HCT116 (cell line): ENCODE measurements at regions not wholly inside any gene's neighbourhood (a gene's known extent, or its start where the extent isn't known, plus 50 kb on each side); places are given as distances from the start of the nearest gene placed in this dataset.

Experiments used
- EGR1 ChIP-seq: IDR thresholded peaks from 2 replicates; pipeline ENCODE4 v1.6.1; 2012; ENCODE audit warnings: low read depth
- EZH2 ChIP-seq: fragments of 200-600 bp; sonication (generic); IDR thresholded peaks from 2 replicates; pipeline ENCODE4 v1.6.1; 2017; ENCODE audit warnings: antibody characterized with exemption, mixed run types
- RAD21 ChIP-seq: IDR thresholded peaks from 2 replicates; pipeline ENCODE4 v1.6.1; 2012; ENCODE audit warnings: low read depth, mild to moderate bottlenecking
- SP1 ChIP-seq: IDR thresholded peaks from 2 replicates; pipeline ENCODE4 v1.6.1; 2012; ENCODE audit warnings: low read depth
- TF ChIP-seq, protein P1 (sequence below), 3 experiments: fragments of 200-600 bp in 1 of 3; sonication (generic) in 1 of 3; IDR thresholded peaks in 2 of 3; conservative IDR thresholded peaks in 1 of 3; 2 replicates each; pipeline ENCODE4 v1.5.1; 2012 to 2017; ENCODE audit warnings: low read depth in 2 of 3, low read length in 2 of 3, antibody characterized with exemption in 1 of 3, borderline replicate concordance in 1 of 3, control low read depth in 1 of 3, mild to moderate bottlenecking in 1 of 3, mixed read lengths in 1 of 3, mixed run types in 1 of 3, moderate library complexity in 1 of 3; ENCODE audit not compliant: insufficient read depth in 1 of 3

DNA sequence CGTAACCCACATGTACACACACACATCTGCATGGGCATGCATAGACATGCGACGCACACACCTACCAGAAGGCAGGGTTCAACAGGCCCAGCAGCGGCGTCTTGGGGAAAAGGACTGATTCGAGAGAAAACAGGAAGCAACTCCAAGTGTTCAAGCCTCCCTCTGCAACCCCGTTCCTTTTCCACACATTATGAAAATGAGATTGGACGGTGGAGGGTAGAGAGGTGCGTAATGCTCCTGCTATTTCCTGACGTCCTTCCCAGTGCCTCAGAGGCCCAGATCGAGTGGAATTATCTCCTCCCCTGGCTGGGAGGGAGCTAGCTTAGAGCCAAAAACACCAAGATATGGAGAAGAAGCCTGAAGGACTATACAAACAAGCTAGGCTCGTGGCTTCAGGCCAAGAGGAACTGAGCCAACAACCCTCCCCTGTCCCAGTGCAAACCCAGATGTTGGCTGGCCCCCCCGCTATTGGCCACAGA lies 289.2 kb downstream of the MN1 start:
- TF ChIP-seq EGR1 (no peak), EZH2 (no peak), RAD21 (no peak), SP1 (no peak)
- TF ChIP-seq, protein P1, sequence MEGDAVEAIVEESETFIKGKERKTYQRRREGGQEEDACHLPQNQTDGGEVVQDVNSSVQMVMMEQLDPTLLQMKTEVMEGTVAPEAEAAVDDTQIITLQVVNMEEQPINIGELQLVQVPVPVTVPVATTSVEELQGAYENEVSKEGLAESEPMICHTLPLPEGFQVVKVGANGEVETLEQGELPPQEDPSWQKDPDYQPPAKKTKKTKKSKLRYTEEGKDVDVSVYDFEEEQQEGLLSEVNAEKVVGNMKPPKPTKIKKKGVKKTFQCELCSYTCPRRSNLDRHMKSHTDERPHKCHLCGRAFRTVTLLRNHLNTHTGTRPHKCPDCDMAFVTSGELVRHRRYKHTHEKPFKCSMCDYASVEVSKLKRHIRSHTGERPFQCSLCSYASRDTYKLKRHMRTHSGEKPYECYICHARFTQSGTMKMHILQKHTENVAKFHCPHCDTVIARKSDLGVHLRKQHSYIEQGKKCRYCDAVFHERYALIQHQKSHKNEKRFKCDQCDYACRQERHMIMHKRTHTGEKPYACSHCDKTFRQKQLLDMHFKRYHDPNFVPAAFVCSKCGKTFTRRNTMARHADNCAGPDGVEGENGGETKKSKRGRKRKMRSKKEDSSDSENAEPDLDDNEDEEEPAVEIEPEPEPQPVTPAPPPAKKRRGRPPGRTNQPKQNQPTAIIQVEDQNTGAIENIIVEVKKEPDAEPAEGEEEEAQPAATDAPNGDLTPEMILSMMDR (IDR thresholded peaks at IDR 0.05 in 2 of 3, conservative IDR thresholded peaks at IDR 0.05 in 1 of 3; ENCODE audit: borderline replicate concordance in 1 of 3, insufficient read depth in 1 of 3, low read depth in 2 of 3, low read length in 2 of 3), result no peak
